Activated CD4-positive, alpha-beta T cell treated with anti-CD3 and anti-CD28 coated beads for 36 hours (primary cell): ENCODE measurements at regions not wholly inside any gene's neighbourhood (a gene's known extent, or its start where the extent isn't known, plus 50 kb on each side); places are given as distances from the start of the nearest gene placed in this dataset.
A peak's percentile ranks its signal among the peaks of the same experiment; 100 is the strongest.
"Not testable (repeated sequence)": the region's sequence is repeated elsewhere in the genome, so short reads cannot be mapped to it uniquely, and the experiment has no call there.

Experiments used
- ATAC-seq: fragments of 200-7000 bp; cut with Tn5 transposase; one replicate; pipeline ENCODE4 v1.10.0; 2021; ENCODE audit warnings: mild to moderate bottlenecking, moderate library complexity
- CTCF ChIA-PET: fragments of 350-600 bp; sonication (Branson Sonifier 250); formaldehyde crosslinking; loops from one replicate; lab custom pipeline; 2021; ENCODE audit warnings: antibody characterized with exemption; lab: Charles Lee
- POLR2A ChIA-PET: fragments of 350-600 bp; sonication (Branson Sonifier 250); formaldehyde crosslinking; loops from one replicate; lab custom pipeline; 2021; ENCODE audit warnings: antibody characterized with exemption, inconsistent platforms; lab: Charles Lee
- DNase-seq: peaks from one replicate; pipeline ENCODE4 v3.0.0-alpha.2; 2020
- H3K27ac Mint-ChIP-seq: one replicate; pipeline ENCODE4 v1.8.0; 2021; ENCODE audit warnings: mixed read lengths
- H3K27me3 Mint-ChIP-seq: one replicate; pipeline ENCODE4 v1.8.0; 2021; ENCODE audit warnings: mixed read lengths
- H3K36me3 Mint-ChIP-seq: one replicate; pipeline ENCODE4 v1.8.0; 2021; ENCODE audit warnings: low read depth, mixed read lengths
- H3K4me1 Mint-ChIP-seq: one replicate; pipeline ENCODE4 v1.8.0; 2021; ENCODE audit warnings: mixed read lengths
- H3K4me3 Mint-ChIP-seq: one replicate; pipeline ENCODE4 v1.8.0; 2021; ENCODE audit warnings: mild to moderate bottlenecking, moderate library complexity, mixed read lengths
- H3K9me3 Mint-ChIP-seq: one replicate; pipeline ENCODE4 v1.8.0; 2021; ENCODE audit warnings: low read depth, mixed read lengths
- intact Hi-C, 2 experiments: fragments of 100-400 bp; cut with DNase I in 1 of 2; cut with micrococcal nuclease in 1 of 2; formaldehyde crosslinking; loops; one replicate each; pipeline versions ENCODE4 v1.14.2 to v1.15.1; 2022 to 2024; cut with DNase I, micrococcal nuclease

DNA sequence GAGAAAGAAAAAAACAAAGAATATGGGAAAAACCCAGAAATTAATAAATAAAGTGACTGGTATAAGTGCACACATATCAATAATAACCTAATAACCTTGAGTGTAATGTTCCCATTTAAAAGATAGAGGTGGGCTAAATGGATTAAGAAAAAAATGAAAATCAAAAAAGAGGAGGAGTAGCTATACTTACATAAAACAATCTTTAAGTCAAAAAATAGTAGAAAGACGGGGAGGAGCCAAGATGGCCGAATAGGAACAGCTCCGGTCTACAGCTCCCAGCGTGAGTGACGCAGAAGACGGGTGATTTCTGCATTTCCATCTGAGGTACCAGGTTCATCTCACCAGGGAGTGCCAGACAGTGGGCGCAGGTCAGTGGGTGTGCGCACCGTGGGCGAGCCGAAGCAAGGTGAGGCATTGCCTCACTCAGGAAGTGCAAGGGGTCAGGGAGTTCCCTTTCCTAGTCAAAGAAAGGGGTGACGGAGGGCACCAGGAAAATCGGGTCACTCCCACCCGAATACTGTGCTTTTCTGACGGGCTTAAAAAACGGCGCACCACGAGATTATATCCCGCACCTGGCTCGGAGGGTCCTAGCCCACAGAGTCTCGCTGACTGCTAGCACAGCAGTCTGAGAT lies 279.0 kb downstream of the RPAP3 start:
- POLR2A ChIA-PET, H3K9me3 Mint-ChIP-seq, H3K27me3 Mint-ChIP-seq, ATAC-seq, intact Hi-C loops, DNase-seq, H3K36me3 Mint-ChIP-seq: not testable (repeated sequence)
- H3K4me3 Mint-ChIP-seq = peak overlapping the region; percentile 41
- peaks cover 31% of the 10 kb centered on the region for H3K4me1 Mint-ChIP-seq
- CTCF ChIA-PET = interaction anchor here (0.8 kb wide), 1 partner anchor 380 kb away, joined by 3 read pairs; no protein-coding TSS in a partner anchor
- peak overlapping the region; percentile 48 for H3K27ac Mint-ChIP-seq

DNA sequence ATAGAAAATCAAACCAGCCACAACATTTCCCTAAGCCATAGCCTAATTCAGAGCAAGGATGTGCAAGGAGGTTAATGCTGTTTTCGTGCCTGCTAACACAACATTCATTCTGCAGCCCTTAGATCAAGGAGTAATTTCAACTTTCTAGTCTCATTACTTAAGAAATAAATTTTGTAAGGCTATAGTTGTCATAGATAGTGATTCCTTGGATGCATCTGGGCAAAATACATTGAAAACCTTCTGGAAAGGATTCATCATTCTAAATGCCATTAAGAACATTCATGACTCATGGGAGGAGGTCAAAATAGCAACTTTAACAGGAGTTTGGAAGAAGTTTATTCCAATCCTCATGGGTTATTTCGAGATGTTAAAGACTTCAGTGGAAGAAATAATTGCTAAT lies 283.2 kb downstream of the RPAP3 start:
- no peak for ATAC-seq
- CTCF ChIA-PET = interaction anchor here (2.0 kb wide), 1 partner anchor 390 kb away, joined by 4 read pairs; no protein-coding TSS in a partner anchor
- POLR2A ChIA-PET = no interaction called here

DNA sequence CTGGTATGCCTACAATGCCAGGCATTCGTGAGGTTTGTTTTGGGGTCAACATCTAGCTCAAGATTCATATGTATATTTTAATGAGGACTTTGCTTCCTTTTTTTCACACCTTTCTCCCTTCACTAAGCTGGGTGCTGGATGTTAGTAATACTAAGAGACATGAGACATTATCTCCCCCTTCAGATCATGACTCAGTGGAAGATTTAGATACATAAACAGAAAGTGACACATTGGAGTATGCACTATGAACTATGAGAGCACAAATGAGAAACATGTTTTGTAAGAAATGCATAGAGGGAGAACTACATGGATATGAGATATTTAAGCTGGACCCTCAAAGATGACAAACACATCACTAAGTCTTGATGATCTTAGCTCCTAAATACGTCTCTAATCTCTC lies 286.3 kb downstream of the RPAP3 start:
- Mint-ChIP-seq H3K27me3 (no peaks in the 10 kb centered on the region), H3K4me1 (peaks cover 56% of the 10 kb centered on the region), H3K36me3 (peaks cover 5% of the 10 kb centered on the region), H3K27ac (peak overlapping the region; percentile 56), H3K4me3 (no peak overlapping the region), H3K9me3 (peaks cover 3% of the 10 kb centered on the region)
- ATAC-seq (peak; percentile 93), DNase-seq (no peak)
- ChIA-PET POLR2A (interaction anchor here (0.6 to 1.0 kb wide), 6 partner anchors 29 to 202 kb away, joined by 3 to 4 read pairs (median 4); no protein-coding TSS in a partner anchor), CTCF (interaction anchor here (0.5 to 3.3 kb wide), 11 partner anchors 10 to 544 kb away, joined by 3 to 15 read pairs (median 3); no protein-coding TSS in a partner anchor)
- intact Hi-C loops = loop anchor here (1.0 to 5.0 kb wide), 6 partner anchors 28 to 335 kb away; no protein-coding TSS in a partner anchor

More for the DNA sequence above, 283.2 kb downstream of the RPAP3 start:
- peaks cover 52% of the 10 kb centered on the region for H3K4me1 Mint-ChIP-seq
- H3K27ac Mint-ChIP-seq = no peak overlapping the region
- H3K4me3 Mint-ChIP-seq = no peak overlapping the region
- H3K9me3 Mint-ChIP-seq = no peaks in the 10 kb centered on the region
- intact Hi-C loops = no loop called here
- peaks cover 4% of the 10 kb centered on the region for H3K36me3 Mint-ChIP-seq
- no peaks in the 10 kb centered on the region for H3K27me3 Mint-ChIP-seq
- DNase-seq = no peak

DNA sequence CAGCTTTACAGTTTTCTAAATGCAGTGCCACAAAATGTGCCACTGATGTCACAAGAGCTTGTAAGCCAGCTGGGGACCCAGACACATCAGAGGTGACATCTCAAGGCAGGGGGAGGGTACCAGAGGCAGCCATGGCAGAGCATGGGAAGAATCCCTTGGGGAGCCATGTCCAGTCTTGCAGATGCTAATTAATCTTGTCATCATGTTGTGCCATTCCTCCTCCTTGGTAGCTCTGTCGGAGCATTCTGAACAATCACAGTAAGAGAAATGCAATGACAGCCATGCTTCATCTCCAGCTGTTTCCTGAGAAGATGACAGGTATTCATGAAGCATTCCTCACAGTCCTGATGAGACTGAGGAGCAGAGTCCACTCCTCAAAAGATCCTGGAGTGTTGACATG lies 287.9 kb downstream of the RPAP3 start:
- intact Hi-C loops = loop anchor here (2.0 to 5.0 kb wide), 3 partner anchors 141 to 333 kb away; no protein-coding TSS in a partner anchor
- peak overlapping the region; percentile 29 for H3K27ac Mint-ChIP-seq
- no peaks in the 10 kb centered on the region for H3K27me3 Mint-ChIP-seq
- no peak for ATAC-seq
- H3K4me3 Mint-ChIP-seq = no peak overlapping the region
- POLR2A ChIA-PET = interaction anchor here (1.9 kb wide), 1 partner anchor 21 kb away, joined by 5 read pairs; no protein-coding TSS in a partner anchor
- peaks cover 5% of the 10 kb centered on the region for H3K36me3 Mint-ChIP-seq
- CTCF ChIA-PET = interaction anchor here (3.3 kb wide), 1 partner anchor 8 kb away, joined by 15 read pairs; no protein-coding TSS in a partner anchor
- no peak for DNase-seq
- peaks cover 3% of the 10 kb centered on the region for H3K9me3 Mint-ChIP-seq
- H3K4me1 Mint-ChIP-seq = peaks cover 67% of the 10 kb centered on the region

GRCh38 chr12:47417121-47417520 lies 288.7 kb downstream of the RPAP3 start:
- CTCF ChIA-PET = interaction anchor here (1.7 to 3.3 kb wide), 2 partner anchors 8 to 27 kb away, joined by 4 to 15 read pairs; no protein-coding TSS in a partner anchor

DNA sequence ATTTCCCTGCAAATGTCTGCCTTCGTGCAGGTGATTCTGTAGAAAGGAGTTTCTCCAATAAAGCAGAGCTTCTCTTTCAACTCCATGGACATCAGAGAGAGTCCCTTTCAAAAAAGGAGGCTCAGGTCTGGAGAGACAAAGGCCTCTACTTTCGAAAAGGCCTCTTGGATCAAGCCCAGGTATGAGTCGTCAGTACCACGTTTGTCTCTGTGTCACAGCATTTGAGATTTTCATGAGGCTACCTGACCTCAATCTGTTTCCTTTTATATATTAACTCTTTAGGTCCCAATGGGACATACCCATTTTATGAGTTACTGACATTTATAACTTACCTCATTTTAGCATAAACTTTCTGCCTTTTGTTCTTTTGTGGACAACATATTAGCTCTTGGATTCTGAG lies 290.8 kb downstream of the RPAP3 start:
- Mint-ChIP-seq H3K27ac (peak overlapping the region; percentile 82), H3K4me3 (no peak overlapping the region), H3K4me1 (peaks cover 80% of the 10 kb centered on the region), H3K27me3 (no peaks in the 10 kb centered on the region), H3K9me3 (peaks cover 3% of the 10 kb centered on the region), H3K36me3 (peaks cover 5% of the 10 kb centered on the region)
- DNase-seq = no peak
- ATAC-seq = no peak
- intact Hi-C loops = loop anchor here in 1 of 2 experiments (5.0 kb wide), 1 partner anchor 138 kb away; no protein-coding TSS in a partner anchor
- ChIA-PET CTCF (interaction anchor here (0.9 to 4.7 kb wide), 4 partner anchors 11 to 109 kb away, joined by 3 to 27 read pairs (median 4); no protein-coding TSS in a partner anchor), POLR2A (no interaction called here)

More at GRCh38 chr12:47417121-47417520, 288.7 kb downstream of the RPAP3 start:
- intact Hi-C loops = loop anchor here in 1 of 2 experiments (5.0 kb wide), 1 partner anchor 140 kb away; no protein-coding TSS in a partner anchor
- Mint-ChIP-seq H3K9me3 (peaks cover 3% of the 10 kb centered on the region), H3K27ac (no peak overlapping the region), H3K27me3 (no peaks in the 10 kb centered on the region), H3K4me1 (peaks cover 67% of the 10 kb centered on the region), H3K36me3 (peaks cover 5% of the 10 kb centered on the region), H3K4me3 (no peak overlapping the region)
- DNase-seq (no peak), ATAC-seq (no peak)
- POLR2A ChIA-PET = interaction anchor here (1.9 kb wide), 1 partner anchor 21 kb away, joined by 5 read pairs; no protein-coding TSS in a partner anchor

GRCh38 chr12:47414511-47414910 lies 291.3 kb downstream of the RPAP3 start:
- peaks cover 5% of the 10 kb centered on the region for H3K36me3 Mint-ChIP-seq
- DNase-seq (peak; percentile 57), ATAC-seq (no peak)
- no peak overlapping the region for H3K4me3 Mint-ChIP-seq
- H3K27me3 Mint-ChIP-seq = no peaks in the 10 kb centered on the region
- CTCF ChIA-PET = interaction anchor here (0.5 to 4.7 kb wide), 4 partner anchors 11 to 237 kb away, joined by 3 to 27 read pairs (median 4); no protein-coding TSS in a partner anchor
- intact Hi-C loops = loop anchor here in 1 of 2 experiments (5.0 kb wide), 1 partner anchor 382 kb away; no protein-coding TSS in a partner anchor
- H3K4me1 Mint-ChIP-seq = peaks cover 80% of the 10 kb centered on the region
- peak overlapping the region; percentile 78 for H3K27ac Mint-ChIP-seq
- peaks cover 3% of the 10 kb centered on the region for H3K9me3 Mint-ChIP-seq
- POLR2A ChIA-PET = interaction anchor here (0.6 kb wide), 2 partner anchors 27 to 184 kb away, joined by 3 to 6 read pairs; no protein-coding TSS in a partner anchor

DNA sequence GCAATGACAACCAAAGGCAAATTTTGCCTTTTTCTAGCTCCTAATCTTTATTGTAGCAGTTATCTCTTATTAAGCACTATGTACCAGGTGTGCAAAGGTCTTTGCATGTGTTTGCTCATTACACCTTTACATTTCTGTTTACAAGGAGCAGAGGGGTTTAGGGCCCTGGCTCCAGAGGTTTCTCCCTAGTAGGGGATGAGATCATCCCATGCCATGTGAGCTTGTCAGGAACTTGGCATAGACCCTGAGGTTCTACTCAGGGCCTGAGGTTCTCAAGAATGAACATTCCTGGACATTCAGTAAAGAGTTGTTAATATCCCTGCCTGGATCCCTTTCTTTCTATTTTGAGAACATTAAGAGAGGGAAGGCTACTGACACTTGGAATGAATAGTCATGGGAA lies 292.0 kb downstream of the RPAP3 start:
- ChIA-PET CTCF (interaction anchor here (0.5 to 4.7 kb wide), 8 partner anchors 10 to 342 kb away, joined by 3 to 27 read pairs (median 4); no protein-coding TSS in a partner anchor), POLR2A (interaction anchor here (0.6 kb wide), 1 partner anchor 184 kb away, joined by 6 read pairs; no protein-coding TSS in a partner anchor)
- peaks cover 7% of the 10 kb centered on the region for H3K9me3 Mint-ChIP-seq
- peaks cover 80% of the 10 kb centered on the region for H3K4me1 Mint-ChIP-seq
- no peaks in the 10 kb centered on the region for H3K27me3 Mint-ChIP-seq
- ATAC-seq (no peak), DNase-seq (no peak)
- H3K36me3 Mint-ChIP-seq = peaks cover 5% of the 10 kb centered on the region
- intact Hi-C loops = loop anchor here in 1 of 2 experiments (5.0 kb wide), 1 partner anchor 382 kb away; no protein-coding TSS in a partner anchor
- H3K4me3 Mint-ChIP-seq = no peak overlapping the region
- H3K27ac Mint-ChIP-seq = peak overlapping the region; percentile 43

- Mint-ChIP-seq H3K9me3 (peaks cover 7% of the 10 kb centered on the region), H3K4me1 (peaks cover 87% of the 10 kb centered on the region), H3K27me3 (no peaks in the 10 kb centered on the region), H3K36me3 (peaks cover 5% of the 10 kb centered on the region), H3K4me3 (no peak overlapping the region), H3K27ac (peak overlapping the region; percentile 52)
- DNase-seq (peak; percentile 62), ATAC-seq (peak; percentile 61)
- intact Hi-C loops = loop anchor here in 1 of 2 experiments (5.0 kb wide), 1 partner anchor 380 kb away; no protein-coding TSS in a partner anchor
- ChIA-PET CTCF (interaction anchor here (0.9 to 4.7 kb wide), 9 partner anchors 9 to 381 kb away, joined by 3 to 27 read pairs (median 4); no protein-coding TSS in a partner anchor), POLR2A (interaction anchor here (0.5 to 0.6 kb wide), 2 partner anchors 9 to 140 kb away, joined by 3 to 4 read pairs; no protein-coding TSS in a partner anchor)
Measured at GRCh38 chr12:47412601-47413236, 293.1 kb downstream of the RPAP3 start.

GRCh38 chr12:47411966-47412365 lies 293.9 kb downstream of the RPAP3 start:
- peaks cover 7% of the 10 kb centered on the region for H3K9me3 Mint-ChIP-seq
- ChIA-PET CTCF (interaction anchor here (1.6 to 4.7 kb wide), 4 partner anchors 9 to 380 kb away, joined by 4 to 27 read pairs (median 8); no protein-coding TSS in a partner anchor), POLR2A (interaction anchor here (0.5 kb wide), 1 partner anchor 139 kb away, joined by 3 read pairs; no protein-coding TSS in a partner anchor)
- DNase-seq = no peak
- intact Hi-C loops = loop anchor here in 1 of 2 experiments (5.0 kb wide), 1 partner anchor 380 kb away; no protein-coding TSS in a partner anchor
- H3K36me3 Mint-ChIP-seq = peaks cover 6% of the 10 kb centered on the region
- H3K27me3 Mint-ChIP-seq = no peaks in the 10 kb centered on the region
- no peak overlapping the region for H3K4me3 Mint-ChIP-seq
- peaks cover 92% of the 10 kb centered on the region for H3K4me1 Mint-ChIP-seq
- H3K27ac Mint-ChIP-seq = peak overlapping the region; percentile 62
- ATAC-seq = no peak
